ENCODE measurements at regions not wholly inside any gene's neighbourhood (a gene's known extent, or its start where the extent isn't known, plus 50 kb on each side); places are given as distances from the start of the nearest gene placed in this dataset.

GRCh38 chr12:125436686-125437085 is 371.5 kb downstream of the AACS start:
- no peak for DNase-seq

GRCh38 chr12:125440399-125440798 is 375.2 kb downstream of the AACS start:
- DNase-seq: no peak

DNA sequence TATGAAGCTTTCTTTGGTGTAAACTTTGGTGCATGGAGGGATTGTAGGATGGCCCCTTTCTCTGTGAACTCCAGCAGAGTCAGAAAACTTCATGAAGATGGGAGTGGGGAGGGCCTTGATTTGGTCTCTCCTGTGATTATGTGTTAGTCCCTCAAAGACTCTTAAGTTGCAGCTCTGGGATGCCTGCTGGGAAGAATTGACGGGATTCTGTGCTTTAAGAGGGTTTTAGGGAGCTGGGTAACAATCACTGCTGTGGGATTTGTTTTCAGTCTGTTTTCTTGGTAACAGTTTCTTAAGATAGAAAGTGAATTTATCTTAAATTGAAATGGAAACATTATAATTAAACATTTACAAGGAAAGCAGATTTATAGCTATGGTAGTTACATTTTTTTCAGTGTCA is 378.1 kb downstream of the AACS start:
- no peak for DNase-seq

- DNase-seq: no peak
These were observed 386.2 kb downstream of the AACS start for GRCh38 chr12:125451408-125451807.

DNA sequence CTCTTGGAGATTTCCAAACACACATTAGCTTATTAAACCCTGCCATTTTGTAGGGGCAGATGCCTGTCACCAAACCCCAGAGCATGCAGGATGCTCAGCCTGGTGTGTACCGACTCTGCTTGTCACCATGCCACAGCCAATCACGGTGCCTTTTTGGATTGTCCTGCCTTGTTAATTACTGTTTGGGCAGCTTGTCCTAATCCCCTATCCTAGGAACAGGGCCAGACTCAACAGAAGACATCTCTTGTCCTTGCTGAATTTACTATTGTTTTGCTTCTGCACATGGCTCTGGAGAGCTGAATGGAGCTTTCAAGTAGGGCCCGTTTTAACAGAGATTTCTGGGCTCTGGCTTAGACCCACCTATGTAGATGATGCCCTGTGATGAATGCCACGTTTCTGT is 388.5 kb downstream of the AACS start:
- no peak for DNase-seq

DNA sequence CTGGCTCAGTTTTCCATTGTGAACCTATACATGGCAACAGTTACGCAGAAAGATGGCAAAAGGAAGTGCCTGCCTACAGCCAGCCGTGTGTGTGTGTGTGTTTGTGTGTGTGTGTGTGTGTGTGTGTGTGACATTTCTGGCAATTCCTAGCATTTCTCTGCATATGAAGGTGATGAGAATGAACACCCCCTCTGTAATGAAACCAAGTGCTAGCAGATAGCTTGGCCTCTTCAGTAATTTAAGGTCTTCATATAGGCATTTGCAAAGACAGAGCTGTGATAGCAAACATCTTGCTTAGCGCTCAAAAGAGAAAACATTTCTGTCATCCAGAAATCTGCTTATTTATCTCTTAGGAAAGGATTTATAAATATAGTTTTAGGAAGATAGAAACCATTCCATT is 389.1 kb downstream of the AACS start:
- no peak for DNase-seq

DNA sequence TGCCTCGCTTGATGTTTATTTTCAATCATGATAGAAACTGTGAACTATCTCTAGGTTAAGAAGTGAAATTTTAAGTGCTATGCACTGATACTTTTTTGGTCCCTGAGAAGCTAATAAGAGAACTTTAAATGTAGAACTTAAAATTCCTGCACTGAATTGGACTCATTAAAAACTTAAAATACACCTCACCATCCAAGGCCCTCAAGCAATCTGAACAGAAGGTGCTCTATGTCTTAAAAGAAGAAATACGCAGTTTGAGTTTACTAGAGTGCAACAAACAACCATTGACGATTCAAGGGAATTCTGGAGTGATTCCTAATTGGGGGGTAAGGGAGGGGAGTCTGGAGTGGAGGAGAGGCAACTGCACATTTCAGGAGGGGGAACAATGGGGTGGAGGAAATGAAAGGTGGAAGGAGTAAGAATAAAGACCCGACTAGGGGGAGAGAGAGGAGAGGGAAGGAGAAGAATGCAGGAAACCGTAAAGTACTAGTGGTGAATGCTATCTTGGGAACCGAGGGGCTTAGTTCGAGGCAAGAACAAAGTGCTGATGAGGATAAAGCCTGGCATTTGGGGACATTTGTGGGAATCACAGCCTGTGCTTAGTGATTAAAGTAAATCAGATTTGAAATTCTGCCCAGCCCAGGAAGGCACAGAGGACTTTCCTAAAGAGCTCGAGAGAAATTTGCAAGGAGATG is 389.7 kb downstream of the AACS start:
- no peak for DNase-seq

GRCh38 chr12:125455556-125455955 is 390.3 kb downstream of the AACS start:
- no peak for DNase-seq

DNA sequence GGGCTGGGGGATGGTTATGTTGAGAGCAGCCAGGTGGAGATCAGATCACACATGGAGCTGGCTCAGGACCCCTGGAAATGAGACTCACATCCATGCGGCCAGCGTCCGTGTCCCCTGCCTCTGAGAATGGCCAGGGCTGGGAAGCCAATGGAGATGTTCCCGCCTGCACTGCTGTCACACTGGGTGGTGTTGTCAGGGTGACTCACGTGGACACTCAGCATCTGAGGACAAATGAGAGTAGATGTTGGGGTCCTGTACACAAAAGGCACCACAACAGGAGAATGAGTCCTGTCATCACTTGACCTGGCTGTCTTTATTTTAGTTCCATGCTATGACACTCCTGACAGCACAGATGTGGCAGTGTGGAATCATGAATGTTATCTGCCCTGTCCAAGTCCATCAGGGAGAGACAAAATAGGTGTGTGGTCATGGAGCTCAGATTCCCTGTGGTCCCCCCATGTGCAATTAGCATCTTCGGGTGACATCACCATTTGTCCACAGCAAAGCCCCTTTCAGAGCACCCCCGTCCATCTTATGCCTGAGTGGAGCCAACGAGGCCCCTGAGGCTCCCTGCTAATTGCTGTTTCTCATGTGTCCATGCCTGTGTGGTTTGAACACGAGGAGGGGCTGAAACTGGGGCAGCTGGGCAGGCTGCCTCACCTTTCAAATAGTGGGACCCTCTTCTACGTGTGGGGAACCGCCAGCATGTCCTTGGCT is 393.5 kb downstream of the AACS start:
- DNase-seq: no peak

GRCh38 chr12:125461831-125462230 is 396.6 kb downstream of the AACS start:
- DNase-seq: no peak

- DNase-seq: no peak
These were observed 398.2 kb downstream of the AACS start for GRCh38 chr12:125463386-125463785.

- DNase-seq: no peak
These were observed 402.1 kb downstream of the AACS start for GRCh38 chr12:125467363-125467762.

- DNase-seq: no peak
These were observed 404.4 kb downstream of the AACS start for GRCh38 chr12:125469683-125470082.

DNA sequence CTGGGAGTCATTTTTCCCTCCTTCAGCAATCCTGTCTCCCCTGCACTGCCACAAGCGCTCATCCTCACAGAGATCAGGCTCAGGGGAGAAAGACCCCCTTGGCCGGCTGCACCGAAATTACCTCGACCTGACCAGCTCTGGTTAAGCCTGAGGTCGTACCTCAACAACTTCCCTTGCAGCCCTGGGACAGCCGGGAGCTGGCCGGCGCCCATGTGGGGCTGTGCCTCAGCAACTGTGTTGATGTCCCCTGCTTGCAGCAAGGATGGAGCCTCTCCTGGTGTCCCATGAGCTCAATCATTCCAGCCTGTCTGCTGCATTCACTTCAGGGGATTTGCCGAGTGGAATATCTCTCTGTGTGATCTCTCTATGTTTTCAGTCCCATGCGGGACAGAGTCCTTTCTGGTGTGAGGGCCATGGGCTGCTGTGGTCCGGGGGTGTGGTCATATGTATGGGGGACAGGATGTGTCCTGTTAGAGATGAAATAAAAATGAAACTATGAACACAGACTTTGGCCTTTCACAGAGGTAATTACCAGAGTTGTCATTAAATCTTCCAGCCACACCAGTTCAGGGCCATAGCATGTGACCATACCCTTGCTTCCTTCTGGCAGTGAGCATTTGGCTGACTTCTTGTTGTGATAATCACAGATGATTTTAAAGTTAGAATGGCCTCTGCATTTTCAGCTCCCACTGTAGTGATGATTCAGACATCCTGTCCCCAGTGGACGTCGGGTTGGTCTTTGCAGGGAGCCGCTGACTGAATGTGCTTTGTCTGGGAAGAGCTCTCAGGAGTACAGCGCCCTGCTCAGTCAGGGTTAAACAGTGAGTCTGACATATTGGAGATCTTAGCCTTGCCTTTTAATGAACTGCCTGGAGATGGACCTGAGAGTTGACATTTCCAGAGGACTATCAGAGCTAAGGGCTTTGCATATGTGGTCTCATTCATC is 405.9 kb downstream of the AACS start:
- no peak for DNase-seq

- DNase-seq: no peak
These were observed 408.3 kb downstream of the AACS start for GRCh38 chr12:125473501-125473900.

- DNase-seq: no peak
These were observed 422.1 kb downstream of the AACS start for GRCh38 chr12:125487336-125487735.

DNA sequence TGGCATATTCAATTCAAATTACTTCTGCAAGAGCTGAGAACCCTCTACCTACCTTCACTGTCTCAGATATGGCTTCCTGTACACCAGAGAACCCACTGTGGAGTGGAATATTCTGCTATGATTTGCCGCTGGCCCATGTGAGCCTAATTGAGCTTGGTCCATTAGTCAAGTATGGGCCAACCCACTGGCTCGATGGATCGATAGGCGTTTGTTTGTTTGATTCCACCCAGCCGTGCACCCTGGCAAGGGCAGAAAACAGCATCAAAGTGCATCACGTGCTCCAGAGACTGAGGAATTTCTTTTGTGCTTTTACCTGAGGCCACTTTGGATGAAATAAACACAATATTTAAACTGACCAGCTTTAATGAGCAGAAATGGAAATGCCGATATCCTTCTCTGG is 426.3 kb downstream of the AACS start:
- no peak for DNase-seq

DNA sequence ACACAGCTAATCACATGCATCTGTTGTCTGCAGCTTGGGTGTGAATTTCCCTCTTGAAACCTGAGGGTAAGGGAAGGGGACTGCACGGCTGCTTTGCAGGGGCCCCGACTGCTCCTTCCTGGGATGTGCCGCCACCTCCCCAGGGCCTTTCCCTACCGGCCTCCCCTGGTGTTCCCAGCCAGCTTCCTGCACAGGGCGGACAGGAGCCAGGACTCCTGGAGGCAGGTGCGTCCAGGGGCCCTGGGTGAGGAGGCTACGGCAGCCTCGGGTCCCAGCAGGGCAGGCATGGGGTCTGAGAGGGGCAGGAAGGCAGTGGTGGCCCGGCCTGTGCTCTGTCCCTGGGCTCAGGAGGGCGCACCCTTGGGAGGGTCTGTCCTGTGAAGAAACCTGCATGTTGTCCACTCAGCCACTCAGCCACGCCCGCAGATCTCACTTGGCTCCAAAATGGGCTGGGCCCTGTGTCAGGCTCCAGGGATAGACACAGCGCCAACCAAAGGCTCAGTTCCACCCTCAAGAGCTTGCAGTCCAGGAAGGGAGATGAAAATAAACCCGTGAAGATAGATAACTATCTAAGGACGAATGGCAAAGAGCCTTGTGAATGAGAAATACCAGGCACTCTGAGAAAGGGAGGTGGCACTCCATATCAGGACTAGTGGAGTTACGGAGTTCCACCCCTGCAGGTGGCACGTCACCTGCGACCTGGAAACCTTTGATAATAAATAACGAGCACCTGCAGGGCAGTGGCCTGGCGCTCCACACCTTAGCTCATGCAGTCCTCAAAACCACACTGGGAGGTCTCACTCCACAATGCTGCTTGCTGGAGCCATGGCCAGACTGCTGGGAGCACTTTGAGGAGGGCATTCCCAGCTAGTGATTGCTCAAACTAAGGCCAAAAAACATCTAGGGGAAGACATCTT is 427.4 kb downstream of the AACS start:
- DNase-seq: no peak

- no peak for DNase-seq
These were observed 428.6 kb downstream of the AACS start for GRCh38 chr12:125493704-125494308.

- no peak for DNase-seq
These were observed 437.9 kb downstream of the AACS start for GRCh38 chr12:125503128-125503527.

GRCh38 chr12:125509195-125509594 is 444.0 kb downstream of the AACS start:
- no peak for DNase-seq

Measured in GOT3 (cell line).